ENCODE measurements at regions not wholly inside any gene's neighbourhood (a gene's known extent, or its start where the extent isn't known, plus 50 kb on each side); places are given as distances from the start of the nearest gene placed in this dataset.

GRCh38 chr2:6639929-6640620 lies 225.6 kb downstream of the CMPK2 start:
- no peak for TF ChIP-seq POLR2A (IDR thresholded peaks at IDR 0.05)
- TF ChIP-seq, protein P1, sequence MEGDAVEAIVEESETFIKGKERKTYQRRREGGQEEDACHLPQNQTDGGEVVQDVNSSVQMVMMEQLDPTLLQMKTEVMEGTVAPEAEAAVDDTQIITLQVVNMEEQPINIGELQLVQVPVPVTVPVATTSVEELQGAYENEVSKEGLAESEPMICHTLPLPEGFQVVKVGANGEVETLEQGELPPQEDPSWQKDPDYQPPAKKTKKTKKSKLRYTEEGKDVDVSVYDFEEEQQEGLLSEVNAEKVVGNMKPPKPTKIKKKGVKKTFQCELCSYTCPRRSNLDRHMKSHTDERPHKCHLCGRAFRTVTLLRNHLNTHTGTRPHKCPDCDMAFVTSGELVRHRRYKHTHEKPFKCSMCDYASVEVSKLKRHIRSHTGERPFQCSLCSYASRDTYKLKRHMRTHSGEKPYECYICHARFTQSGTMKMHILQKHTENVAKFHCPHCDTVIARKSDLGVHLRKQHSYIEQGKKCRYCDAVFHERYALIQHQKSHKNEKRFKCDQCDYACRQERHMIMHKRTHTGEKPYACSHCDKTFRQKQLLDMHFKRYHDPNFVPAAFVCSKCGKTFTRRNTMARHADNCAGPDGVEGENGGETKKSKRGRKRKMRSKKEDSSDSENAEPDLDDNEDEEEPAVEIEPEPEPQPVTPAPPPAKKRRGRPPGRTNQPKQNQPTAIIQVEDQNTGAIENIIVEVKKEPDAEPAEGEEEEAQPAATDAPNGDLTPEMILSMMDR (IDR thresholded peaks at IDR 0.05 in 4 of 5, conservative IDR thresholded peaks at IDR 0.05 in 1 of 5): no peak

Measured in gastrocnemius medialis (tissue), 4 donors.